Dedifferentiated amniotic fluid mesenchymal stem cell (primary cell): ENCODE measurements at regions not wholly inside any gene's neighbourhood (a gene's known extent, or its start where the extent isn't known, plus 50 kb on each side); places are given as distances from the start of the nearest gene placed in this dataset.

Source experiments
- DNase-seq: peaks from one replicate; pipeline ENCODE4 v3.0.0-alpha.2; 2016; ENCODE audit errors: extremely low spot score

DNA sequence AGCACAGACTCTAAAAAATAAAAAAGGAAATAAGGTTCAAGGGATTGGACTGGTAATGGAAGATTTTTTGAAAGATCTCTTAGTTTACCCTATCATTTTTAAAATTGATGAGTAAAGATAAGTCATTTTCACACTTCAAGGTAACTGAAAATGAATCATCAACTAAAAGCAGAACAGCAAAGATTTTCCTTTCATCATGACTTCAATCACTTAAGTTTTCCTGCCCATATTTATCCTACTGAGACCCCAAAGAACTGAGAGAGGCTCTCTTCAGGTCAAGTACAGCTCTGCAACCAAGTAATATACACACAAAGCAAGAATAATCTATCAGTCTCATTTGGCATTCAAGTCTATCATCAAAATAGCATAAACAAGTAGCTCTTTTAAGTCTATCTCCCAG lies 540.7 kb downstream of the METTL4 start:
- DNase-seq: no peak

DNA sequence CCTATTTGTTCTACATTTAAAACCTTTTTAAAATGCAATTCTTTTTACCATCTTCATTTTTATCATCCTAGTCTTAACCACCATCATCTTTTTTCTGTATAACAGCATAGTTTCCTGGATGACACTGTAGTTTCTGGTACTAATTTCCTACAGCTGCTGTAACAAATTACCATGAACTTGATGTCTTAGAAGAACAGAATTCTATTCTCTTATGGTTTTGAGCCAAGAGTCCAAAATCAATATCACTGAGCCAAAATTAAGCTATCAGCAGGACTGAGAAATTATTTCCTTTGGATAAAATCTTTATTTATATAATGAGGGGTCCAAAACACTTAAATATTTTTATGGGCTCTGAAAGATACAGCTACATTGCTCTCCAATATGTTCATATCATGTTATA lies 539.3 kb downstream of the METTL4 start:
- DNase-seq: no peak

DNA sequence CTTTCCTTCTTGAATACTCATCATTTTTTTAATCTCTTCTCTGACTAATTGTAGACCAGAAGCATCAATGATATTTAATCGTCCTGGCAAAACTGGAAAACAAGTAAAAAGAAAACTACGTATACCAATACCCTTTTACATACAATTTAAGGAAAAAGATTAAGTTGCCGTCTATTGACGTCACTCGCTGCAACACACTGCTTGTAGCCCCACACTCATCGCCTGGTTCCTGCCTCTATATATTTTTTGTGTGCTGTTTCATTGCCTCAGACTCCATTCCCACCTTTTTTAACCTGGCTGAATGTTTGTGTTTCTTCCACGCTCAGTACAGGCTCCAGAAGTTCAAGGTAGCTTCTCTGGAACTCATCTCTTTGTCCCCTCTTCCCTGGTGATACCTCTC lies 536.2 kb downstream of the METTL4 start:
- no peak for DNase-seq

DNA sequence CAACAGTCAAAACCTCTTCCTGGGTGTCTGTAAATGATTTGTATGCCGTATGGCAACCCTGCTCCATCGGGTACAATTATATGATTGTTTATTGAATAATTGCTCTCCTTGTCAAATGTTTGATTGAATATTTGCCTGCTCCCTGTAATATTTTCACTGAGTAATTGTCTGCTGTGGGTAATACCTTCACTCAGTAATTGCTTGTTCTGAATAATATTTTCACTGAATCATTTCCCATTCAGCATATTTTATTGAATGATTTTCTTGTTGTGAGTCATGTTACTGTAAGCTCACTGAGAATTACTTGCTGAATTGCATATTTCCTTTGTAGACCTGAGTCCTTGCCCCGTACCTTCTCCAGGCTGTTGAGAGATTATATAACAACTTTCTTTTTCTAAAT lies 535.2 kb downstream of the METTL4 start:
- DNase-seq: no peak

DNA sequence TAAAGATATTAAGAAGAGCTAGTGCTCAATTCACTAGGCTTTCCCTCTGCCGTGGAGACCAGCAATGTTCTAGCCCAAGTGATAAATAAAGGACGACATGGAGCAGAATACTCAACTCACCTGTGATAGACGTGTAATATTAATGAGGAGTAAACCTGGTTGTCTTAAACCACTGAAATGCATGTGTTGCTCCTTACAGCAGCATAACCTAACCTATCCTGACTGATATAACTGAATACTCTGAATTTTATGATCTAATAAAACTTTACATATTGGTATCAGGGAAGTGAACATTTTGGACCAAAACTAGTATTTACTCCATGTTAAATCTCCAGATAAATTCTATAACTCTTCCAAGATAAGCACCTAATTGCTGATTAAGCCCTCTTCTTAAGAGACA lies 531.0 kb downstream of the METTL4 start:
- no peak for DNase-seq

DNA sequence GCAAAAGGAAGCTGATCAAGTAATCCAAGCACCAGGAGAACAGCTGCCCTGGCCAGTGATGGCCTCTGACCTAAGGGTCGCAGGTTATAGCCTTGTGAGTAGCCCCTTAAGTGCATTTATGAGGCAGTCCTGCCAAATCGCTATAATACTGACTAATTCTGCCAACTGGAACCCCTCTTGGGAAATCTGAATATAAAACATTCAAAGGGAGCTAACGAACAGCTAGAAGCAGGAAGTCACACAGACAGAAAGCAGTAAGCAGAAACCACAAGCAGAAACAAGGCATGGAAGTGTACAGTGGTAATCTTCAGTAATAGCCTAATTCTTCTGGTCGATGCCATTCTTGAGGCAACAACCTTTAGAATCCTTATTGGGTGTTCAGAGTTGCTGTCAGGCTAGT lies 521.3 kb downstream of the METTL4 start:
- DNase-seq: no peak

DNA sequence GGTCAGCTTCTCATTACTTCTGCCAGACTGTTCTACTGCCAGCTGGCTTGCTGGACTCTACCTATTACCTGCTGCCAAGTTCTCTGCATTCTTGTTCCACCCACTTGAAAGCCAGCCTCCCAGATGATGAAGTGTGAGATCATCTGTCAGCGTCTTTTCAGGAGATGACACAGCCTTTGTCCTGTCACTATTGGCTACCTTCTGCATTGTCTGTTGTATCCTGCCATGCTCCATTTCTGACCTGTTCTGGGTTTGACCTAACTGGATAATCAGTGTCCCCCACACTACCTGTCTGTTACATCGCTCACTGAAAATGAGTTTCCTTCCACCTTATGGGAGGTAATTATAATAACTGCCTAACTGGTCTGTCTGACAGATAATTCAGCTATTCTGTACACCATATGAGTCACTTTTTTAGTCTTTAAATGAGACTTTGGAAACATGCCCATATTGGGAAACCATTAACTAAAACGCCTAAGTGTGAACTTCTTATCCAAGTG lies 520.6 kb downstream of the METTL4 start:
- no peak for DNase-seq

DNA sequence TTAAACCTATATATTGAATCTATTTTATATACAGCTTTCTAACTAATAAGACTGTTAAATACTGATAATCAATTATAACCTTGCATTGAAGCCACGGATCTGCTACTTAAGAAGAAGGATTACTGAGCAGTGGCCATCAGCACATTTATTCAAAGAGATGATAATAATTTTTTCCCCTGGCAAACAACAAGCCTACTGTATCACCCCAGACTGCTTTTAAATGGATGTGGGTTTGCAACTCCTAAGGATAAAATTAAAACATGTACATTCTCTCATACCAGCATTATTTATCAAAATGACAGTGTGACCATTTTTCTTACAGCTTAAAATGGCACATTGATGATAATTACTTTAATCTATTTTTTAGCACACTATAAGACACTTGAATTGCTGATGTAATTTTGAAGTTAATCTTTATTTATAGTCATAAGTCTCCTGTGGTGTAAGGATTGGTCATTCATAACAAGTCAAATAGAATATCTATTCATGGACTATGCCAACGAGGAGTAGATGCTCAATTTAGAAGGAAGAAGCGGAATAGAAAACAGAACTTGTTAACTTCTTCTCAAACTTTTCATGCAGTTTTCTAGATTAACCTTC lies 517.7 kb downstream of the METTL4 start:
- DNase-seq: no peak

DNA sequence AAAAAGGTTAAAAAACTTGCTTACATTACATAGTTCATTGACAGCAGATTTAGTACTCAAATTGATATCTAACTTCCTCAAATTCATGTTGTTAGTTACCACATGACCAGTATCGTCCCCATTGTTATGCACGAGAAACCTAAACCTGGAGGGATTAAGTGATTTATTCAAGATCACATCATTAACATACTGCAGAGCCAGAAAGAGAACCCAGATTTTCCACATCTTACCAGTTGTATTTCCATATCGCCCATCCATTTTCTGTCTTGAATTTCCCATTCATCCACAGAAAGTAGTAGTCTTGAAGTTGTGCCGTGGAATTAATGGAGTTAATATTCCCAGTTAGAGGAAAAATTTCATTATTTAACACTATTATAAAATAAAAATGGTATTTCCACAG lies 512.0 kb downstream of the METTL4 start:
- DNase-seq: no peak

DNA sequence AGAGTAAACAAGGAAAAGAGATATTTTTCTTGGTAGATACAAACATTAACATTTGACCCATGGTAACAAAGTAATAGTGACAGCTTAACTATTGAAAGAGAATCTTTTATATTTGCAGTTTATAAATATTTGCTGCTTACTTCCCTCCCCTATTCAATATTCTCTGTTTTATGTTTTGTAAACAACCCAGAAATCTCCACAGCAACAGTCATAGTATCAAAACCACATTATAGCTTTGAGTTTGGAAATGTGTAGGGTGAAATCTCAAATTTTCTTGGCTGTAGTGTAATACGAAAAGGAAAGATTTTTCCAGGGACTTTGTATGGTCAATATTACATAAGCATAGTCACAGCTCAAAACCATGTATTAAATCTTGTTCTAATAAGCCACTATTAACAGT lies 511.2 kb downstream of the METTL4 start:
- DNase-seq: no peak

DNA sequence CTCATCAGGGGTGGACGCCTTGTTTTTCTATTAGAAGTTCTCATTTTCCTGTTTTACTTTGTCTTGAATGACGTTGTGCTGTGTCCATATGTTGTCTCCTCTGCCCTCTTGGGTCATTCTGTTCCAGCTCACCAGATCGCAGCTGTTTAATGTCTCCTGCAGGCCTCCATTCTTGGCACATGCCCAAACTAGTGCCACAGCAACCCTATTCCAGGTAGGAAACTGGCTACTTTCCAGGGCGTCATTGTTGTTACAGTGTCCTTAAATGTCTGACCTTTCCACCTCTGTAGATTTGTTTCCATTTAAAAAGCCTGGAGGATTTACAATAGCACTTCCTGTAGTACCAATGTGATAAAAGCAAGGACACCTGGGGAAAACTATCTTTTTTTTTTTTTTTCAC lies 500.7 kb downstream of the METTL4 start:
- DNase-seq: no peak

DNA sequence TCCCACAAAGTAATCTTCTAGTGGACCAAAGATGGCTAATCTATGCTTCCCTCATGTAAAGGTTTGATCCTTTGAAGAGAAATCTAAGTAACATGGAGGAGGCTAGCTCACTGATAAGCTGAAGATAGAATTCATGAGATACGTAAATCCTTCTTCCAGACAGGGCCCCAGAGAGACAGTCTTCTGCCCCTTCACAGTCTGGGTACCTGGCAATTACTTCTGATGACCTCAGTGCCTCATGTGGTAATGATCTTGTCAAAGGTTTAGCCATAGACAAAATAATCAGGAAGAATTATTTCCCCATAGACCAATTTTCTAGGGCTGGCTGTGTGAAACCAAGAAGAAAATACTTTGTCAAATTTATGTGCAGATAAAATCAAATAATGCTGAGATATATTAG lies 495.8 kb downstream of the METTL4 start:
- DNase-seq: no peak

DNA sequence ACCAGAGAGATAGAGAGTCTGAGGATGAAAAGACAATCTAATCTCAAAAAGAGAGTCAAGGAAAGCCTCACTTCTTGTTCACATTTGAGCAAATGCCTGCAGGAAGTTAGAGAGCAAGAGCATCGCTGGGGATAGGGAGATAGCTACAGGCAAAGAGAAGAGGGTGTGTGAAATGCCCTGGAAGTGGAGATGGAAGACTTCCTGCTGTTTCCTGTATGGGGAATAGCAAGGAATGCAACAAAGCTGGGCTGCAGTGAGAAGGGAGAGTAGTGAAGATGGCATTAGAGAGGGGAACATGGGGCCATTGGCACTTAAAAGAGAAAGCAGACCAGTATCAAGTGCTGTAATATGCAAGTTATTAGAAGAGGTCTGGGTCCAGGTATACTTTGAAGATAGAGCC lies 488.6 kb downstream of the METTL4 start:
- no peak for DNase-seq

DNA sequence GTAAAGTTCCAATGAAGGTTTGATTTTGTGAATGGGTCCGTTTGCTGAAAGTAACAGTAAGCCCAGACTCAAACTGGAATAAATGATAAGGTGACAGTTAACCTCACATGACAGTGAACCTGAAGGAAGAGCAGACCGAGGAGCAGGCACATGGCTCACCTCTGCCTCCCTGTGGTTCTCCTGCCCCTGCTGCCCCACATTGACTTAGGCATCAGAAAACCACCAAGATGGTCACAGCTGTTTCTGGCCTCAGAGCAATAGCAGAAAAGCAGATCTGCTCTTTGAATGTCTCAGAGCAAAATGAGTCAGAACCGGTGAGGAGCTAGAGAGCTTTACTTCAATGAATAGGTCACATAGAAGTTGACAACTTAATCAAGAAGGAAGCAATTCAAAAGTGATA lies 487.6 kb downstream of the METTL4 start:
- DNase-seq: no peak

DNA sequence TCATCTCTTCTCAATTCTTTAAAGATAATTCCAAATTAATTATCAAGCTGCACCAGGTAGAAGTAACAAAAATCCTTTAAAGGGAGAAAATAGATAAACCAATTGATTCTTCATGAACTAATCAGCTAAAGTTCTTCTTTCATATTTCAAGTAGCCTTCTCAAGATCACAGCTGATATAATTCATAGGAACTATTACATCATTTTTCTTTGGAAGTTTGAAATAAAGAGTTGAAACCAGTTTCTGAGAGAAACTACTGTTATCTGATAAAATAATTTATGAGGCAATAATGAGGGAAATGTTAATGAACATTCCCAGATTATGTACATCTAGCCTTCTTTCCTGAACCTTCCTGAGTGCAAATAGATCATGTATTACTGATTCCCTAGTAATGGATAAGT lies 484.9 kb downstream of the METTL4 start:
- DNase-seq: no peak

DNA sequence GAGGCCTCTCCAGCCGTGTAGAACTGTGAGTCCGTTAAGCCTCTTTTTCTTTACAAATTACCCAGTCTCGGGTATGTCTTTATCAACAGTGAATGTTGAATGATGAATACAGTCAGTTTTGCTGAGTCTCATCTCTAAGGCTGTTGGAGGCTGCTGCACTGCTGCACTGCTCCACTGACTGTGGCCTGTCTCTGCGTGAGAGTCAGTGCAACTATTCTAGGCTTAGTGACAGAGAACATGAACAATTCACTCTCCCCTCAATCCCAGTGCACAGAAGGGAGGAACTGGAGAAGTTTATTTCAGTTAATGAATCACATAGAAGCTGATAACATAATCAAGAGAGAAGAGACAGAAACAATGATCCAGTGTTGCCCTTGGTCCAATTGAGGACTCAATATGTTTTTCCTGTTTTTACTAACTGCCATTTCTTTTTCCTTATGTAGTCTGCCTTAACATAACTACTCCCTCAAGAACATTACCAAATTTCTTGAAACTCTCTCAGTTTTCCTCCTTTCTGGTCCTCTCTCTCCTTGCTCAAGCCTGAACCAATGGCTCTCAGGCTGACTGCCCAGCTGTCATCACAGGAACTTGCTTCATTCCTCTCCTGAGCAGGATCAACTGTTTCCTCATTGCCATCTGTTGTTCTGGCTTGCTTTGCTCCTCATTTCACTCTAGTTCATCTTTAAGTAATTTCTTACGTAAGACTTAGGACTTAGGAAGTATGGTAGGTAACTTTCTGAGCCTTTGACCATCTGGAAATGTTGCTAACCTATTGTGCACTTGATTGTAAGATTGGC lies 483.2 kb downstream of the METTL4 start:
- DNase-seq: no peak

DNA sequence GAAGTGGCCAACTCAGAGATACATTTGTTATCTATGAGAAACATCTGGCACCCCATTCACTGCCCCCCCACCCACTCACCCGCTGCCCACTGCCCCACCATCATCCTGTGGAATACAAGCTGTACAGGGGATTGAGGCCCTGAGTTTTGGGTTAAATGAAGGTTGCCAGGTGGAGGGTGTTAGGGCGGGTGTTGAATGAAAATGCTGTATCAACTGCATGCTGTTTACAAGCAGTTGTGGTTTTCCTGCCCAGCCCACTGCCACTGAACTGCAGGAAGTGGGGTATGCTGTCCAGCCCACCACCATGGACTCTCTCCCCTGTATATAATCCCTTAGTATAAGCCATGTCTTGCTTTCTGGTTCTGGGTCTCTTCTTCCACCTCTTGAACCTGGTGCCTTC lies 481.9 kb downstream of the METTL4 start:
- no peak for DNase-seq

DNA sequence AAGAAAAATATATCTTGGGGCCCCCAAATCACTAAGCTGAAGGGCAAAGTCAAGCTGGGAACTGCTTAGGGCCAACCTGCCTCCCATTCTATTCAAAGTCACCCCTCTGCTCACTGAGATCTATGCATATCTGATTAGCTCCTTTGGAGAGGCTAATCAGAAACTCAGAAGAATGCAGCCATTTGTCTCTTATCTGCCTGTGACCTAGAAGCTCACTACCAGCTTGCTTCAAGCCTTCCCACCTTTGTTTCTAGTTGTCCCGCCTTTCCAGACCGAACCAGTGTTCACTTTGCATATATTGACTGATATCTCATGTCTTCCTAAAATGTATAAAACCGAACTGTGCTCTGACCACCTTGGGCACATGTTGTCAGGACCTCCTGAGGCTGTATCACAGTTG lies 479.4 kb downstream of the METTL4 start:
- DNase-seq: no peak

DNA sequence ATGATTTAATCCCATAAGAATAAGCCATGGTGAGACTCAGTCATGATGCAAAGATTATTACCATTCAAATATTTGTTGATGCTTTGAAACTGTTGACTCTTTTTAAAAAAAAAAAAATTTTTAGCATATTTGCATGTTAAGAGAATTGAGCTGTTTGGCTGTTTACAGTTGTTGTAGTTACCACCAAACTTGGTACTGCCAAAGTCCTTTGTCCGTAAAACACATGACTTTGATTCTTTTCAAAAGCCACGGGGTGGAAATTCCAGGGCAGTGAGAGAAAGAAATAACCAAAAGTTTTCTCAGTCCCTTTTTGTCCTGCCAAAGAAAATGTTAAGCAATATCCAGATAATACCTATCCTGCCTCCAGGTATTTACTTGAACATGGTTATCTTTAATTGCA lies 474.8 kb downstream of the METTL4 start:
- no peak for DNase-seq

DNA sequence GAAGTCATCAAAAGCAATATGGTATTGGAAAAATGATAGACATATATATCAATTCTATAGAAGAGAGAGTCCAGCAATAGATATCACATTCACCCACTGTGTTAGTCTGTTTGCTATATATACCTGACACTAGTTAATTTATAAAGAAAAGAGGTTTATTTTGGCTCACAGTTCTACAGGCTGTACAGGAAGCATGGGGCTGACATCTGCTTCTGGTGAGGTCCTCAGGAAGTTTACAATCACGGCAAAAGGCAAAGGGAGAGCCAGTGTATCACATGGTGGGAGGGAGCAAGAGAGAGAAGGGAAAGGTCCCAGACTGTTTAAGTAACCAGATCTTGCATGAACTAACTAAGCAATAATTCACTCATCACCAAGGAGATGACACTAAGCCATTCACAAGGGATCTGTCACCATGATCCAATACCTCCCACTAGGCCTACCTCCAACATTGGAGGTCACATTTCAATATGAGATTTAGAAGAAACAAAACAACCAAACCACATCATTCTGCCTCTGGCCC lies 470.6 kb downstream of the METTL4 start:
- DNase-seq: no peak

DNA sequence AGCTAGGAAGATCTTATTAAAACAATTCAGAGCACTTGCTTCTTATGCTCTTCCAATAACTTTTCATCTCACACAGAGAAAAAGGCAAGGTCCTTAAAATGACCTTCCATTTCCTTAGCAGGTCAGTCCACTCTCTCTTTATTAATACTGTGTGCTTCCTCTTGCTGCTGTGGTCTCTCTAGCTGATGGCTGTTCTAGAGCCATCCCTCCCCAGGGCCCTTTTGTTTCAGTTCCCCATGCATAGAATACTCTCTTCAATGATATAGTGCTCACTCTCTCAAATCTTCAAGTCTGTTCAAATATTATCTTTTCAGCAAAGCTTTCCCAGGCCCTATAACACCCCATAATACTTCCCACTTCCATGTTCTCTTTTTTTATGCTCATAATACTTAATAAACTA lies 469.3 kb downstream of the METTL4 start:
- no peak for DNase-seq

DNA sequence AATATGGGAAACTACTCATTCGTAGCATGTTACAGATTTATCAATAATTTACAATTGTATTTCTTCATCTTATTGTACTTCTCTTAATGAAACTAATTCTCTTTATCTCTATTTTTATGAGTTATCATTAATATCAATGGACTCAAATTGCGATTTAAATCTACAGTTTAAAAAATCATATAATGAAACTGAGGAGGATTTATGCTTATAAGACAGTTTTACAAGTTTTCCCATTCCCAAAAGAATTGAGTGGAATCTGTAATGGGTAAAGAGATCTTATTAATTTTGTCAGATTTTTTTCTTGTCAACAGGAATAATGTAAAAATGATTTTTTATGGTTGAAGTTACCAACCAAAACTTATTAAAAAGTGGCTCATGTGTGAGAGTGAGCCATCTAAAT lies 468.0 kb downstream of the METTL4 start:
- no peak for DNase-seq
